ENCODE measurements at regions not wholly inside any gene's neighbourhood (a gene's known extent, or its start where the extent isn't known, plus 50 kb on each side); places are given as distances from the start of the nearest gene placed in this dataset.
A peak's percentile ranks its signal among the peaks of the same experiment; 100 is the strongest.

DNA sequence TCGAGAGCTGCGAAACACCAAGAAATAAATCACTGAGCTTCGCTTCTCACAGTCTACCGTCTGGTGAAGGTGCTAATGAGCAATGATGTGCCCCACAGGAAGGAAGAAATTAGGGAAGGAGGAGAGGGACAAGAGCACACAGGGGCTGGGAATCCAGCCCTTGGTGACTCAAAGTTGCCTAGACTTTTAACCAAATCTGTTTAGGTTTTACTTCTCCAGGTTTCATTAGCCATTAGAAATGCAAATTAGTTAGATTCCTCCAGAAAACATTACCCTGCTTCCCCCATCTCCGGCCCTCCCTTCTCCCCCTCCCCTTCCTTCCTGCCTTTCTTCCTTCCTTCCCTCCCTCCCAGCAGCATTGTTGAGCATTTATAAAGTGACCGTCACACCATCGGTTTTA is 59.3 kb upstream of the UBE2E1 start:
- no peak overlapping the region for H3K4me3 ChIP-seq (ENCODE audit: control insufficient read depth, low read depth, low read length)
- no peak for DNase-seq (ENCODE audit: low read depth)
- TF ChIP-seq, protein P1, sequence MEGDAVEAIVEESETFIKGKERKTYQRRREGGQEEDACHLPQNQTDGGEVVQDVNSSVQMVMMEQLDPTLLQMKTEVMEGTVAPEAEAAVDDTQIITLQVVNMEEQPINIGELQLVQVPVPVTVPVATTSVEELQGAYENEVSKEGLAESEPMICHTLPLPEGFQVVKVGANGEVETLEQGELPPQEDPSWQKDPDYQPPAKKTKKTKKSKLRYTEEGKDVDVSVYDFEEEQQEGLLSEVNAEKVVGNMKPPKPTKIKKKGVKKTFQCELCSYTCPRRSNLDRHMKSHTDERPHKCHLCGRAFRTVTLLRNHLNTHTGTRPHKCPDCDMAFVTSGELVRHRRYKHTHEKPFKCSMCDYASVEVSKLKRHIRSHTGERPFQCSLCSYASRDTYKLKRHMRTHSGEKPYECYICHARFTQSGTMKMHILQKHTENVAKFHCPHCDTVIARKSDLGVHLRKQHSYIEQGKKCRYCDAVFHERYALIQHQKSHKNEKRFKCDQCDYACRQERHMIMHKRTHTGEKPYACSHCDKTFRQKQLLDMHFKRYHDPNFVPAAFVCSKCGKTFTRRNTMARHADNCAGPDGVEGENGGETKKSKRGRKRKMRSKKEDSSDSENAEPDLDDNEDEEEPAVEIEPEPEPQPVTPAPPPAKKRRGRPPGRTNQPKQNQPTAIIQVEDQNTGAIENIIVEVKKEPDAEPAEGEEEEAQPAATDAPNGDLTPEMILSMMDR (IDR thresholded peaks at IDR 0.05; ENCODE audit: control insufficient read depth, insufficient read depth, low read depth, low read length, missing control alignments) = no peak

DNA sequence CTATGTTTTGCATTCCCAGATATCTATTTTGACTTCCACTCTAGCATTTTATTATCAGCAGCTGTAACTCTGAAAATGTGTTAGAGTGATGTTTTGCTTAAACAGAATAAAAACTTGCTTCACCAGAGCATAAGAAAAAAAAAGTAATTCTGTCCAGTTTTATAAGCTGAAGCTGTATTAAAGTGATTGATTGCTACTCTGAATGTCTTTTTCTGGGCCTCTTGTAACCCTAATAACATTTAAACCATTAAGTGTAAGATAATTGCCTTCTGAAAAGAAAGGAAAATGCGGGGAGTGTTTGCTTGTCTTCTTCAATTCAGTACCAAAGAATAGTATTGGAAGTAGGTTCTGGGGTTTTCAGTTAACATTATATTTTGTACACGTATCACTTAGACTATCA is 57.9 kb upstream of the UBE2E1 start:
- TF ChIP-seq, protein P1 (IDR thresholded peaks at IDR 0.05; ENCODE audit: control insufficient read depth, insufficient read depth, low read depth, low read length, missing control alignments) = no peak
- H3K4me3 ChIP-seq (ENCODE audit: control insufficient read depth, low read depth, low read length) = no peak overlapping the region
- no peak for DNase-seq (ENCODE audit: low read depth)

DNA sequence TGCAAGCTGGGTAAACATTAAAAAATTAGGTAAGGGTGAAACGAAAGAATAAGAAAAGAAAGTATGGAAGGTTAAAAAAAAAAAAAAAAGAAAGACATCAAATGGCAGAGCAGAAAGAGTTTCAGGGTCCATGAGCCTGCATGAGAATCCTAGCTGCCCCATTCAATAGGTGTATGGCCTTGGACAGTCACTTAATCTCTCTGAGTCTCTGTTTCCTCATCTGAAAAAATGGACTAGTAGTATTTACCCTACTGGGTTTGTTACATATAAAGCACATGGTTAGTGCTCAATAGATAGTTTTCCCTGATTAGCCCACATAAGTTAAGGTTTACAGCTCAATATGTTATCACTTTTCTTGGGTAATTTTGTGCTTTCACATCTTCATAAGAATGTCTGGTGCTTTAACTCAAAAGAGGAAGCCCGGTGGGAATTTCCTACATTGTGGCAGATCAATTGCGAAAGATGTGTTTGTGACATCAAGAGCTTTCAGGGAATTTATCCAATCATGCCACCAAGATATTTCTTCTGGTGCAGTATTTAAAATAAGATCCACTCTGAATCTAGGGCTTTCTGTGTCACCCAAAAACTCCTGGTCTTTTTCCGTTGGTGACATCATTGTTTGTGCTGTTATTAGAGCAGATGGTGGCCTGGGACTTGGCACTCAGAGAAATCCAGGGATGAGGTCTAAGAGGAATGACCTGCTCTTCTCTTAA is 57.2 kb upstream of the UBE2E1 start:
- TF ChIP-seq, protein P1 (IDR thresholded peaks at IDR 0.05; ENCODE audit: control insufficient read depth, insufficient read depth, low read depth, low read length, missing control alignments) = no peak
- DNase-seq (ENCODE audit: low read depth) = peak; percentile 52
- H3K4me3 ChIP-seq (ENCODE audit: control insufficient read depth, low read depth, low read length) = no peak overlapping the region

DNA sequence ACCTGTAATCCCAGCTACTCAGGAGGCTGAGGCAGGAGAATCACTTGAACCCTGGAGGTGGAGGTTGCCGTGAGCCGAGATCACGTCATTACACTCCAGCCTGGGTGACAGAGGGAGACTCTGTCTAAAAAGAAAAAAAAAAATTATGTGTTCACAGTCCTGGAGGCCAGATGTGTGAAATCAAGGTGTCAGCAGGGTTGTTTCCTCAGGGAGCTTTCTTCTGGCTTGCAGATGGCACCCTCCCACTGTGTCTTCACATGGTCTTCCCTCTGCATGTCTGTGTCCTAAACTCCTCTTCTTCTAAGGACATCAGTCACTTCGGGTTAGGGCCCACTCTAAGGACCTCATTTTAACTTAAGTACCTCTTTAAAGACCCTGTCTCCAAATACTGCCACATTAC is 56.1 kb upstream of the UBE2E1 start:
- no peak for DNase-seq (ENCODE audit: low read depth)
- TF ChIP-seq, protein P1 (IDR thresholded peaks at IDR 0.05; ENCODE audit: control insufficient read depth, insufficient read depth, low read depth, low read length, missing control alignments) = no peak
- no peak overlapping the region for H3K4me3 ChIP-seq (ENCODE audit: control insufficient read depth, low read depth, low read length)

DNA sequence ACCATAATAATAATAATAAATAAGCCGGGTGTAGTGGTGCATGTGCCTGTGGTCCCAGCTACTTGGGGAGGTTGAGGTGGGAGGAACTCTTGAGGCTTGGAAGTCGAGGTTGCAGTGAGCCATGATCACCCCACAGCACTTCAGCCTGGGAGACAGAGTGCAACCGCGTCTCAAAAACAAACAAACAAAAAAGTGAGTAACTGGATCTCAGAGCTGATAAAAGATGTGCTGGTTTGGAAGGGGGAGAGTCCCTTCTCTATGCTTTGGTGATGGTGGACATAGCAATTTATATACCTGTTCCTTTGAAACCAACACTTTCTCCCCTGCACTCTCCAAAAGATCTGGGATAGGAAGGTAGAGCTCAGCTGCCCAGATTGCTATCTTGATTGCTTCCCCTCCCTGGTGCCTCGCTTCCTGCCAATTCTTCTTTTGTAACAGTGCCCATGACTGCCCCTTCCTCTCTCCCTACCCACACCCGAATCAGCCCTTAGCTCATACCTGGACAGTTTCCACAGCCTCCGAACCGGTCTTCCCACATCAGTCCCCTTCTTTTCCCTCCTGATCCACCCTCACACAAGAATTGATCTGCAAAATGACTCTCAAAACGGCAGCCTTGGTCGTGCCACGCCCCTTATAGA is 55.1 kb upstream of the UBE2E1 start:
- TF ChIP-seq, protein P1 (IDR thresholded peaks at IDR 0.05; ENCODE audit: control insufficient read depth, insufficient read depth, low read depth, low read length, missing control alignments) = no peak
- H3K4me3 ChIP-seq (ENCODE audit: control insufficient read depth, low read depth, low read length) = no peak overlapping the region
- DNase-seq (ENCODE audit: low read depth) = no peak

DNA sequence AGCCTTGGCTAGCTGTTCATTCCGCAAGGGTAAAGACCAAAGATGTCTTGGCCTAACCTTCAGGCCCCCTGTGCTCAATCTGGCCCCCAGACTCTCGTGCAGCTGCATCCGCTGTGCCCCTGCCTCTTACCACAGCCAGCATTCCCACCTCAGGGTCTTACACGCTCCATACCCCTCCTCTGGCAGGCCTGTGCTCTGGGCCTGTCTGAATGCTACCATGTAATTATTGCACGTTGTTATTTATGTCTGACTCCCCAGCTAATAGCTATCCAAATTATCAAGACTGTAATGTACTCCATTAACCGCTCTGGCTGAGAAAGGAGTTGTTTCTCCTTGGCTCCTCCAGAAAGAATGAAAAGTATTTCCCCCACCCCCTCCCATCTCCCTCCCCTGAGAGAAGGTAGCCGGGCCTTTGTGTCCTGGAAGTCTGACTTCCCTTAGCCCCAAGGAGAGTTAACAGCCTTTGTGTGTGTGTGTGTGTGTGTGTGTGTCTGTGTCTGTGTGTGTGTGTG is 54.5 kb upstream of the UBE2E1 start:
- TF ChIP-seq, protein P1 (IDR thresholded peaks at IDR 0.05; ENCODE audit: control insufficient read depth, insufficient read depth, low read depth, low read length, missing control alignments) = no peak
- no peak for DNase-seq (ENCODE audit: low read depth)
- no peak overlapping the region for H3K4me3 ChIP-seq (ENCODE audit: control insufficient read depth, low read depth, low read length)
